Epidermal melanocyte (primary cell): ENCODE measurements at regions not wholly inside any gene's neighbourhood (a gene's known extent, or its start where the extent isn't known, plus 50 kb on each side); places are given as distances from the start of the nearest gene placed in this dataset.

Source experiments
- DNase-seq: peaks from one replicate; pipeline ENCODE4 v3.0.0; 2011; ENCODE audit warnings: low spot score; ENCODE audit not compliant: insufficient read length

- no peak for DNase-seq
Observed at GRCh38 chr10:46227936-46228562, 58.7 kb upstream of the ANTXRL start.

DNA sequence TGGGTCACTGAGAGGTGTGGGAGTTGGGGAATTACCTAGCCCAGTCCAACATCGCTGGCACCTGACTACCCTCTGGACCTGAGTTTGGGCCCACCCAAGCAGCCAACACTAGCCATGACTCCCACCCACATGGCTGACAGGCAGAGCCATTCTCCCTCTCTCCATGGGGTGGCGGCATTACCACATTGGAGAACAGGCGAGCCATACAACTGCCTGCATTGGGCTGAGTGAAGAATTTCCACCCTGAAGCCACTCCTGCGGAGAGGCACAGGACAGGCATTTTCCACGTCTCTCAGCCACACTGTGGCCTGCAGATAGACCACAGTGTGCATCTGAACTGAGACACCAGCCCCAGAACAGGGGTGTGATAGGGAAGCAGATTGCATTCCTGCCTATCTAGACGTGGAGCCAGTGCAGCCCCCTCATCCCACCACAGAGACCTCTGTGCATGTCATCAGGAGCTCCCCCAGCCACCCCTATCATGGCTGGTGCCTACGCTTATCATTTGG, 58.2 kb upstream of the ANTXRL start:
- DNase-seq = peak; percentile 90

DNA sequence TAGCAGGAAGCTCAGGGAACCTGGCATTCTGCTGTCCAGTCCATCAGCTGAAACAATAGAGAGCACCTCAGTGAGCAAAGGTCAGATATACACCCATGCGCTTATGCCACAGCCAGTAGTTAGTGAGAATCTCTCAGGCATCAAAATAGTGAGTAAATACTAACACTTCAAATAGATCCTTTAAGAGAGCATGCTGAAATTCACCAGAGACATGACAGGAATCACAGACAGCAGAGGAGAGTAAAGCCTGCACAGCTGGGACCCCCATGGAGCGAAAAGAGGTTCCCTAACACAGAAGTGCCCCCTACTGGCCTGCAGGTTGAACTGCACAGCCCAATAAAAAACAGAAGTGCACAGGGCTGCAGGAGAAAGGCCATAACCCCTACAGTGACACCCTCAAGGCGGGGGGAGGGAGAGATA, 57.6 kb upstream of the ANTXRL start:
- DNase-seq = no peak

DNA sequence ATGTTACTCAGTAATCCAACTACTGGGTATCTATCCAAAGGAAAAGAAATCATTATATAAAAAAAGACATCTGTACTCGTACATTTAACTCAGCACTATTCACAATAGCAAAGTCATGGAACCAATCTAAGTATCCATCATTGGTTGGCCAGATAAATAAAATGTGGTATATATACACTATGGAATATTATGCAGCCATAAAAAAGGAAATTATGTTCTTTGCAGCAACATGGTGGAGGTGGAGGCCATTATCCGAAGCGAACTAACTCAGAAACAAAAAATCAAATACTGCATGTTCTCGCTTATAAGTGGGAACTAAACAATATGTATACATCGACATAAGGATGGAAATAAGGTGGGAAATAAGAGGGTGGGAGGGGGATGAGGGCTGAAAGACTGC, 56.2 kb upstream of the ANTXRL start:
- no peak for DNase-seq

DNA sequence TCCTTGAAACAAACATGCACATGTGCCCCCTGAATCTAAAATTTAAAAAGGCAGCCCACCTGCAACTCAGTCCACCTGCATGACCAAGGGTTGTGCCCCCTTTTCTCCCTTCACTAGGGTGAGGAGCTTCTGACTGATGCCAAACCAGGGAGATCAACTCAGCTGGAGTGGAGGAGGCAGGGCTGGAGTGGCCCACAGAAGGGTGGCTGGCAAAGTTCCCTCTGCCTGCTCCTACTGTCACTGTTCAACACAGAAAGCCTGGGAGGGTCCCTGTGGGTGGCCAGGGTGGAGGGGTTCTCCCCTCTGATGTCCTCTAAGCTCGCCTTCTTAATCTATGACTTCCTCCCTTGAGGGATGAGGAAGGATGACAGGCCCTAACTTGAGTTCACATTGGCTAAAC, 55.7 kb upstream of the ANTXRL start:
- no peak for DNase-seq

DNA sequence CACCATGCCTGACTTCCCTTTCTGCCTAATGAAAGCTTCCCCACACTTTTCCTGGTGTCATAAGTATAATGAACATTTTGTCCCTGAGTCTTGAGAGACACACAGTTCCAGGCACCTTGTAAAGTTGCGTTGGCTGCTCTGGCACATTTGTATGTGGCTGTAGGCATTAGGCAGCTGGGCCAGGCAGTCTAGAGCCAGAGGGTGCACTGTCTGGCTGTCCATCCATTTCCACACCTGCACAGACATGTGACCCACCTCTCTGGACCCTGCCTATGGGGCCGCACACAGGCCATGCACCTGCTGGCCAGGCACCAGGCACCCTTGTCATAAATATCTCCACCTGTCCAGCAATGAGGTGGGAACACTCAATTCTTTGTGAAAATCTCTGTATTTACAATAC, 54.7 kb upstream of the ANTXRL start:
- DNase-seq = no peak

GRCh38 chr10:46232666-46233065, 54.1 kb upstream of the ANTXRL start:
- DNase-seq = no peak

- DNase-seq = no peak
Observed at GRCh38 chr10:46233181-46233580, 53.6 kb upstream of the ANTXRL start.

GRCh38 chr10:46234026-46234425, 52.8 kb upstream of the ANTXRL start:
- DNase-seq = no peak

GRCh38 chr10:46234431-46235060, 52.3 kb upstream of the ANTXRL start:
- no peak for DNase-seq

DNA sequence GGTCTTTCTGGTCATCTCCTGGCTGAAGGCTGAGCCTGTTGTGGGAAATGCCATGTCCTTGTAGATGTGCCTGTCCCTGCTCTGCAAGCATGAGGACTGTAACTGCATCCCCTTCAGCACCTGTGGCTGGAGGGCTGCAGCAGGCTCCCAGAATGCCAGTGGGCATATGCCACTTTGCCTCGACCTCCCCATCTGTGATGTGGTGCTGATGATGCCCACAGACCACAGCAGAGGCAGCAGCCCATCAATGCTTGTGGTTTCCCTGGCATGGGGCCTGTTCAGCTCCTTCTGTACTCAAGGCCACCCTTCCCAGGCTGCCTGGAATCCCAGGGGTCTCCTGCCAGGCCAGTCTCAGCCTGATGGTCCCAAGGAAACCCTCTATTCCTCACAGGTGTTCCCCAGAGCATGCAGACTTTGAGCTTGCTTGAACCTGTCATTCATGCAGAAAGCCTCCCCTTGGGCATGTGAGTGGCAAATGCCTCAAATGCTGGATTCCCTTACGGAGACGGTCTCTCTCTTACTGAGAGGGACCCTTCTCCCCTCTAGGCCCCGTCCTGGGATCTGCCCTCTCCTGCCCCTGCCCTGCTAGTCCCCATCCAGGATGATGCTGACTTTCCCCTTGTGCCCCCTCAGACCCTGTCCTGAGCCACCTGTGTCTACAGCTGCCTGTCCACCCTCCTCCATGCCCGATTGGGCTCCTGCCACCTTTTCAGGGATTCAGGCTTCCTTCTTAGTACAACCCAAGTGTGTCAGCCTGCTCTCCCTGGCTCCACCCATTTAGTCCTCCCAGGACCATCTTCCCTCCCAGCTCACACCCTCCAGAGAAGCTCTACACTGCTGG, 50.9 kb upstream of the ANTXRL start:
- DNase-seq = no peak

- DNase-seq = no peak
Observed at GRCh38 chr10:46236546-46236887, 50.3 kb upstream of the ANTXRL start.

DNA sequence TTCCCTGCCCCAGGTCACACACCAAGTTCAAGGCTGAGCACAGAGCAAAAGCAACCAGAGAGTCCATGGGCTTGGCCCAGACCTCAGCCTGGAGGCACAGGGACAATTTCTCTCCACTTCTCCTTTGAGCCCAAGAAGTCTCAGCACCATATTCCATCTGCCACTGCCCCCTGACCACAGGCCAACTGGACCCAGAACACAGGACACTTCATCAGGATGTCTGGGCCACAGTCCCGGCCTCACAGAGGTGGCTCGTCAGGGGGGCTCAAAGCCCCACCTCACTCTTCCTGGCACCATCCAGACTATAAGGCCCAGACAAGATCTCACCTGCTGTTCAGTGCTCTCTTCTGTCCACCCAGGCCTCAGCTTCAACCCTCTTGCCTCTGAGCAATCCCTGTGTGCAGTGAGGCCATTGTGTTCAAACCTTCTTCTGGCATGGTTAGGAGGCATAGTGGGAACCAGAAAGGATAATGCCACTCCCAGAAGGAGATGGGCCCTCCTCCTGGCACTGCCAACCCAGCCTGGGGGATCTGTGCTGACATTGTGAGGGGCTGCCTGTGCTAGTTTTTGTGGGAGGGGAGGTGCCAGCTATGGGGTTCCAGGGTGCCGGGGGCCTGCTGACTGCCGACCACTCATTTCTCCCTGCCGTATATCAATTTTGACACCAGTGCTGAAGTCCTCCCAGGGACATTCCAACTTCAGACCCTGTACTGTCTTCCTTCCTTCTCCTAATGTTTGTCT, 49.7 kb upstream of the ANTXRL start:
- no peak for DNase-seq
